ENCODE measurements at regions not wholly inside any gene's neighbourhood (a gene's known extent, or its start where the extent isn't known, plus 50 kb on each side); places are given as distances from the start of the nearest gene placed in this dataset.
"Not testable (repeated sequence)": the region's sequence is repeated elsewhere in the genome, so short reads cannot be mapped to it uniquely, and the experiment has no call there.

DNA sequence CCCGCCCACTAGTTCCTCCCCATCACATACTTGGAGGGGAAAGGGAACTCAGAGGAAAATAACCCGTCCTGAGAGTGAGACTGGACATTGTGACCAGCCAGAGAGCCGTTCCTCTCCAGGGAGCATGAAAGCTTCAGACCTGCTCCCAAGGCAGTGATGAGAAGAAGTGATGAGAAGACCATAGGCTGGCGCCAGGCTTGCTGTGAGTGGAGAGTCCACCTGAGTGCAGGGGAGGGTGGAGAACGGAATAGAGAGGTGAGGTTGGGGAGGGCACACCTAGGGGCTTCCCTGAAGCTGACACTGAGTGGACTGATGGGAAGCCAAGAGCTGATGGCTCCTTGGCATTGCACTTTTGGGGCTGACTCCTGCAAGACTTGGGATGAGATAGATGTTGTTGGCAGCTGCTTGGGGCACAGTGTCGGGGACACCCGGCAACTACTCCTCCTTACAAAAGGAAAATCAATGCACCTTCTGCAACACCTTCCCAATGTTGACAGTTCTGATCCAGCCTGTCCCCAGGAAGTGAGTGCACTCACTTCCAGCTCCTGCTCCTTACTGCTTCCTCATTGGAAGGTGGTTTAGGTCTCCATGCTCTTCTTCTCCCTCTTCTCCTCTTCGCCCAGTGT, 79.4 kb downstream of the EMX2 start:
- ATAC-seq (replicated peaks), result no peak
- no peak overlapping the region for H3K27ac Mint-ChIP-seq
- peaks cover 35 to 64% of the 10 kb centered on the region in 2 donors for H3K27me3 Mint-ChIP-seq

DNA sequence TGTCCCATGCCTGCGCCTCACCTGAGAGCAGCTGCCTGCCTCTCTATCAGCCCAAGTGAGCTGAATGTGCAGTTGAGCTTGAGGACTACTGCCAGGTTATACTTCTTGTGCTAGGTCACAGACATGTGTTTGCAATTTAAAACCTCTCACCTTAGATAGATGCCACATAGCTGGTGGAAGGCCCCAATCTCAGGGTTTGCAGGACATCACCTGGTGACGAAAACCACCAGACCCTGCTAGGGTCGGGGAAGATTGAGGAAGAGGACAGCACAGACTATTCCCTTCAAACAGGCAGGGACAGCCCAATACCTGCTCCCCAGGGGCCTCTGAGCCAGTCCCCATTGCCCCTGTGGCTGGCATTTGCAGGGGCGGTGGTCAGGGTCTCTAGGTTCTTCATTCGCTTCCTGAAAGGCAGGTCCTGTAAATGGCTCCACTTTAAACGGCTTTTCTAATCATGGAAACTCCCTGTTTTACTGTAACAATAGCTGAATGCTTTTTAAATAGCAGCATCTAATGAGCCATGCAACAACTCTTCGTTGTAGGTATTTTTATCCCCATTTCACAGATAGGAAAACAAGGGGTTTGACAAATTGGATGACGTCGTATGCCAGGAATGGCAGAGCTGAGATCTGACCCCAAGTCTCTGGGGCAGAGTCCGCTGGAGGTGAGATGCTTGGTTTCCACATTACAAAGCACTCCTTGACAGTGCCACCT, 80.1 kb downstream of the EMX2 start:
- Mint-ChIP-seq H3K36me3 (ENCODE audit: insufficient read depth) (no peaks in the 10 kb centered on the region), H3K27me3 (peaks cover 35 to 68% of the 10 kb centered on the region in 2 donors), H3K27ac (no peak overlapping the region), H3K9me3 (no peaks in the 10 kb centered on the region), H3K4me3 (no peak overlapping the region), H3K4me1 (ENCODE audit: low read depth in 2 of 2) (no peaks in the 10 kb centered on the region)
- DNase-seq (no peak), ATAC-seq (replicated peaks) (no peak)

More for the DNA sequence above, 79.4 kb downstream of the EMX2 start:
- H3K9me3 Mint-ChIP-seq, result no peaks in the 10 kb centered on the region
- no peak for DNase-seq
- no peaks in the 10 kb centered on the region for H3K4me1 Mint-ChIP-seq (ENCODE audit: low read depth in 2 of 2)
- H3K36me3 Mint-ChIP-seq (ENCODE audit: insufficient read depth), result no peaks in the 10 kb centered on the region
- no peak overlapping the region for H3K4me3 Mint-ChIP-seq

DNA sequence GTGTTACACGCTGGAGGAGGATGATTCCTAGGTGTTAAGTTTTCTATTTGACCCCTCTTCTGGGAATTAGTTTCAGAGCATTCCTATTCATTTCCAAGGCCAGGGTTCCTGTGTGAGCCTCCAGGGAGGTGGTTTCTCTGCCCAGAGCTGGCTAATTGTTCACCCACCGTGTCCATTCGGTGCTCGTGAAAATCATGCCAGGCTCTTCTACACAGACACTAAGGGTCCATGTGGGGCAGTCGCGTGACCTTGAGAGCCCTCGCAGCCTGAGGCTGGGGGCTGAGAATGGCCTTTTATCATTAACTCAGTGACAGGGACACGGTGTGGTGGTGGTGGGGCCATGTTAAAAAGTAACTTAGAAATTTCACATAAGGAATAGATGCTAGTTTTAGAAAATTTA, 83.7 kb downstream of the EMX2 start:
- DNase-seq (no peak), ATAC-seq (replicated peaks) (no peak)
- Mint-ChIP-seq H3K9me3 (no peaks in the 10 kb centered on the region), H3K4me3 (no peak overlapping the region), H3K4me1 (ENCODE audit: low read depth in 2 of 2) (no peaks in the 10 kb centered on the region), H3K27ac (no peak overlapping the region), H3K36me3 (ENCODE audit: insufficient read depth) (no peaks in the 10 kb centered on the region), H3K27me3 (peaks cover 18 to 38% of the 10 kb centered on the region in 2 donors)

- H3K4me3 Mint-ChIP-seq, result no peak overlapping the region
Measured at GRCh38 chr10:117627561-117627960, 85.0 kb downstream of the EMX2 start.

GRCh38 chr10:117629717-117630116, 87.2 kb downstream of the EMX2 start:
- not testable (repeated sequence) for H3K36me3 Mint-ChIP-seq (ENCODE audit: insufficient read depth); ATAC-seq (replicated peaks); H3K27ac Mint-ChIP-seq; H3K9me3 Mint-ChIP-seq; DNase-seq; H3K4me1 Mint-ChIP-seq (ENCODE audit: low read depth in 2 of 2); H3K4me3 Mint-ChIP-seq
- peaks cover 7 to 27% of the 10 kb centered on the region in 2 donors for H3K27me3 Mint-ChIP-seq

More at GRCh38 chr10:117627561-117627960, 85.0 kb downstream of the EMX2 start:
- Mint-ChIP-seq H3K9me3 (no peaks in the 10 kb centered on the region), H3K36me3 (ENCODE audit: insufficient read depth) (peaks cover 2% of the 10 kb centered on the region), H3K27ac (no peak overlapping the region), H3K4me1 (ENCODE audit: low read depth in 2 of 2) (no peaks in the 10 kb centered on the region), H3K27me3 (peaks cover 7 to 25% of the 10 kb centered on the region in 2 donors)
- ATAC-seq (replicated peaks) (no peak), DNase-seq (no peak)

- Mint-ChIP-seq H3K4me1 (ENCODE audit: low read depth in 2 of 2) (no peaks in the 10 kb centered on the region), H3K36me3 (ENCODE audit: insufficient read depth) (peaks cover 2% of the 10 kb centered on the region), H3K27ac (no peak overlapping the region), H3K9me3 (no peaks in the 10 kb centered on the region), H3K27me3 (peaks cover 0 to 12% of the 10 kb centered on the region in 2 donors), H3K4me3 (no peak overlapping the region)
- ATAC-seq (replicated peaks) (no peak), DNase-seq (no peak)
Measured at GRCh38 chr10:117631276-117632145, 89.0 kb downstream of the EMX2 start.

DNA sequence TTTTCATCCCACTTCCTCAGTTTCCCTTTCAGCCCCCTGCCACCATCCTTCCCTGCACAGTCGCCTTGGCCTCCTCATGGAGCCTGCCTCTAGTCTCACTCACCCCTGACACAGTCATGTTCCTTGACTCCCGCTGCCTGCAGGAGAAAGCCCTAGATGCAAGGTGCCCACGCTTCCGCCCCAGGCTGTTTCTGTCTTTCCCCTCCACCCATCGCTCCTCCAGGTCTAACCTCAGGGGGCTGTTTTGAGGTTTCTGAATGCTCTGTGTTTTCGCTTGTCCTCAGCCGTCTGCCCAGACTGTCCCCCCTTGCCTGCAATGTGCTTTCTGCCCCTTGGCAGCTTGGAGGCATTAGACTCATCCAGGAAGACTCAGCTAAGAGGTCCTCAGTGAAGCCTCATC, 89.9 kb downstream of the EMX2 start:
- DNase-seq (no peak), ATAC-seq (replicated peaks) (no peak)
- H3K9me3 Mint-ChIP-seq, result no peaks in the 10 kb centered on the region
- no peak overlapping the region for H3K4me3 Mint-ChIP-seq
- H3K4me1 Mint-ChIP-seq (ENCODE audit: low read depth in 2 of 2), result no peaks in the 10 kb centered on the region
- no peak overlapping the region for H3K27ac Mint-ChIP-seq
- H3K36me3 Mint-ChIP-seq (ENCODE audit: insufficient read depth), result peaks cover 2% of the 10 kb centered on the region
- peaks cover 0 to 10% of the 10 kb centered on the region in 2 donors for H3K27me3 Mint-ChIP-seq

DNA sequence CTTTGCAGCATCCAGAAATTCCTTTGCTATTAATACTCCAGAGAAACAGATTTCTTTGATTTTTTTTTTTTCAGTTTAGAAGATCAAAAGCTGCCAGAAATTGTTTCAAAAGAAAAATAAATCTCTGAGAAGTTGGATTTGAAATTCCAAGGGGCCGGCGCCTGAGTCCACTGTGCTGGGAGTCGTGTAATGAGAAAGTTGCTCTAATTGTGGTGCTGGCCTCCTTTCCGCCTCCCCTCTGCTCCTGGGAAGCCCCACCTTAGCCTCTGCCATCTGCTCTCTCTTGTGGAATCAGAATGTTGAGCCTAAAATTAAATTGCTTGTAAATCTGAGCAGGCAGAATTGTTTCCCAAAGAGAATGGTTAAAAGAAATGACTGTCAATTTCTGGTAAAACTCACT, 93.3 kb downstream of the EMX2 start:
- Mint-ChIP-seq H3K9me3 (no peaks in the 10 kb centered on the region), H3K4me3 (no peak overlapping the region), H3K27ac (no peak overlapping the region), H3K36me3 (ENCODE audit: insufficient read depth) (peaks cover 2% of the 10 kb centered on the region), H3K27me3 (peaks cover 6 to 12% of the 10 kb centered on the region in 2 donors), H3K4me1 (ENCODE audit: low read depth in 2 of 2) (no peaks in the 10 kb centered on the region)
- DNase-seq, result no peak
- ATAC-seq (replicated peaks), result no peak

- Mint-ChIP-seq H3K9me3 (no peaks in the 10 kb centered on the region), H3K27ac (no peak overlapping the region), H3K27me3 (peaks cover 6 to 12% of the 10 kb centered on the region in 2 donors), H3K36me3 (ENCODE audit: insufficient read depth) (no peaks in the 10 kb centered on the region), H3K4me1 (ENCODE audit: low read depth in 2 of 2) (no peaks in the 10 kb centered on the region), H3K4me3 (no peak overlapping the region)
- DNase-seq (no peak), ATAC-seq (replicated peaks) (no peak)
Measured at GRCh38 chr10:117638200-117638599, 95.7 kb downstream of the EMX2 start.

DNA sequence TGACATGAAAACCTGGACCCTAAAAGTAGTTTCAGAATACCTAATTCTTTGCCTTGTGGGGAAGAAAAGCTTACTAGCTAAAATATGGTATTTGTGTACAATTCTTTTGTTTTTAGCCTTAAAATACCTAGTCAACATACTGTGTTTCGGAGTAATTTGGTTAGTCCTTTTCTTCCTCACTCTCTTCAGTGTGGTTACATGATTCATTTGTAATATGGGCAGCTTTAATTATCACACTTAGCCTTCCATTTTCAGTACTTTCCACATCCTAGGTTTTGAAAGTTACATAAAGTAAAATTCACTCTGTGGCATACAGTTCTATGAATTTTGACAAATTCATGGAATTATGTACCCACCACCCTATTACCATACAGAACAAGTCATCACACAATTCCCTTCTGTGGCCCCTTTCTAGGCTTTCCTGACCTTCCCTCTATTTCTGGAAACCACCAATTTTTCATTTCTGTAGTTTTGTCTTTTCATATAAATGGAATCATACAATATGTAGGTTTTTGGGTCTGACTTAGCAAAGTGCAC, 96.2 kb downstream of the EMX2 start:
- Mint-ChIP-seq H3K27ac (no peak overlapping the region), H3K36me3 (ENCODE audit: insufficient read depth) (no peaks in the 10 kb centered on the region)

DNA sequence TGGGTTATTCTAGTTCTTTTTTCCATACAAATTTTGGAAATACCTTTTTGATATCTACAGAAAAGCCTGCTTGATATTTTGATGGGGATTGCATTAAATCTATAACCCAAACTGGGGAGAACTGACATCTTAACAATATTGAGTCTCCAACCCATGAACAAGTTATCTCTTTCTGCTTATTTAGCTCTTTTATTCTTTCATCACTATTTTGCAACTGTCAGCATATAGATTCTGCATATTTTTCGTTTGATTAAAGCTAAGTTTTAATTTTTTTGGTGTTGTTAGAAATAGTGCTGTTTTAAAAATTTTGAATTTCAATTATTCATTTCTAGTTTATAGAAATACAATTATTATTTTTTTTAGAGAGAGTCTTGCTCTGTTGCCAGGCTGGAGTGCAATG, 97.9 kb downstream of the EMX2 start:
- DNase-seq (no peak), ATAC-seq (replicated peaks) (no peak)
- H3K9me3 Mint-ChIP-seq, result no peaks in the 10 kb centered on the region
- H3K27ac Mint-ChIP-seq, result no peak overlapping the region
- H3K27me3 Mint-ChIP-seq, result peaks cover 0 to 24% of the 10 kb centered on the region in 2 donors
- no peak overlapping the region for H3K4me3 Mint-ChIP-seq
- H3K36me3 Mint-ChIP-seq (ENCODE audit: insufficient read depth), result no peaks in the 10 kb centered on the region
- no peaks in the 10 kb centered on the region for H3K4me1 Mint-ChIP-seq (ENCODE audit: low read depth in 2 of 2)

More for the DNA sequence above, 96.2 kb downstream of the EMX2 start:
- Mint-ChIP-seq H3K9me3 (no peaks in the 10 kb centered on the region), H3K27me3 (peaks cover 6 to 12% of the 10 kb centered on the region in 2 donors), H3K4me3 (no peak overlapping the region), H3K4me1 (ENCODE audit: low read depth in 2 of 2) (no peaks in the 10 kb centered on the region)
- no peak for DNase-seq
- no peak for ATAC-seq (replicated peaks)

DNA sequence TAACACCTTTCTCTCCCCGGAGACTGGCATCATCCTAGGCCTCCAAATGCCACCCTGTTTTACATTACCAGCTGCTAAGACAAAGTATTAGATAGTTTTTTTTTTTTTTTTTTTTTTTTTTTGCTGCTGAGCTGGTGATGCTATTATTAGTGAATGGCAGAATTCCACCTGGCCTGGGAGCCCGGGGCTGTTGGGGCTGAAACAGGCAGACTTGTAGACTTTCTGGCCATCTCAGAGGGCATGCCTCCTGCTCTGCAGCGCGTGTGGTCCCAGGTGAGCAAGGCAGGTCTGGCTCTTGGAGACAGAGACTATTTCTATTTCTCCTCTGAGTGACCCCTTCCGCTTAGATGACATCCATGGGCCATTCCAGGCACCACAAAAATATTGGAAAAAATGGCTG, 104.2 kb downstream of the EMX2 start:
- no peak for DNase-seq
- no peaks in the 10 kb centered on the region for H3K4me1 Mint-ChIP-seq (ENCODE audit: low read depth in 2 of 2)
- H3K4me3 Mint-ChIP-seq, result no peak overlapping the region
- H3K27me3 Mint-ChIP-seq, result peaks cover 11 to 12% of the 10 kb centered on the region in 2 donors
- H3K9me3 Mint-ChIP-seq, result no peaks in the 10 kb centered on the region
- no peak for ATAC-seq (replicated peaks)
- H3K27ac Mint-ChIP-seq, result no peak overlapping the region
- no peaks in the 10 kb centered on the region for H3K36me3 Mint-ChIP-seq (ENCODE audit: insufficient read depth)

DNA sequence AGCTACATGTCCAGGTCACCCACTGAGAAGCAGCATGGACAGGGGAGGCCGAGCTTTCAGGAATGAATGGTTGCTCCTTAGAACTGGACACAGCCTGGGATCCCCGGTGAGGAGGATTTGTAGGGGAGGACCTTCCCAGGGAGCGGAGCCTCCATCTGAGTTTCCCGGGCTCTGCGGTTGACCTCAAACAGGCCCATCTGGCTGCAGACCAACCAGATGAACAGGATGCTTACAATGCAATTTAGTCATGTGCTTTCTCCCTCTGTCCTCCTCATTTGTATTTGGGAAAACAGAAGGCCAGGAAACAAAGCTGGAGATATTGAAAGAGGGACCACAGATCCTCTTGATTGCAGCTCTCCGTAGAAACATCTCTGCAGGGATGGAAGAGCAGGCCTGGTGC, 104.8 kb downstream of the EMX2 start:
- Mint-ChIP-seq H3K9me3 (no peaks in the 10 kb centered on the region), H3K4me1 (ENCODE audit: low read depth in 2 of 2) (no peaks in the 10 kb centered on the region), H3K4me3 (no peak overlapping the region), H3K27me3 (peaks cover 11 to 12% of the 10 kb centered on the region in 2 donors), H3K27ac (no peak overlapping the region), H3K36me3 (ENCODE audit: insufficient read depth) (no peaks in the 10 kb centered on the region)
- no peak for DNase-seq
- no peak for ATAC-seq (replicated peaks)
